GM13976 (cell line): ENCODE measurements at regions not wholly inside any gene's neighbourhood (a gene's known extent, or its start where the extent isn't known, plus 50 kb on each side); places are given as distances from the start of the nearest gene placed in this dataset.

Experiments
- DNase-seq: peaks from one replicate; pipeline ENCODE4 v3.0.0; 2012; ENCODE audit warnings: low spot score
- CTCF ChIP-seq: IDR thresholded peaks from 2 replicates; pipeline ENCODE4 v1.5.1; 2012; ENCODE audit warnings: borderline replicate concordance, mild to moderate bottlenecking; ENCODE audit not compliant: insufficient read depth; ENCODE audit errors: extremely low read depth, missing control alignments, control extremely low read depth
- in situ Hi-C: fragments of 300-500 bp; cut with MboI; formaldehyde crosslinking; loops from one replicate; pipeline ENCODE4 v1.12.0; 2022; ENCODE audit warnings: low sequenced_read_pairs, mixed read lengths, inconsistent platforms; ENCODE audit not compliant: unreplicated experiment

GRCh38 chr6:27148404-27148795 lies 99.1 kb upstream of the PRSS16 start:
- no peak for DNase-seq
- in situ Hi-C loops: no loop called here
- TF ChIP-seq CTCF: no peak

GRCh38 chr6:27149150-27149549 lies 98.4 kb upstream of the PRSS16 start:
- in situ Hi-C loops: no loop called here
- no peak for DNase-seq
- TF ChIP-seq CTCF: no peak

- no peak for DNase-seq
- in situ Hi-C loops: loop anchor here (10.0 kb wide), 2 partner anchors 650 to 740 kb away; a partner anchor contains a TSS
- no peak for TF ChIP-seq CTCF
Measured at GRCh38 chr6:27154696-27155095, 92.8 kb upstream of the PRSS16 start.

- no peak for TF ChIP-seq CTCF
- no peak for DNase-seq
- in situ Hi-C loops: loop anchor here (10.0 kb wide), 2 partner anchors 648 to 738 kb away; a partner anchor contains a TSS
Measured at GRCh38 chr6:27156874-27157458, 90.5 kb upstream of the PRSS16 start.

- in situ Hi-C loops: loop anchor here (10.0 kb wide), 2 partner anchors 647 to 737 kb away; a partner anchor contains a TSS
- peak; percentile 65 for TF ChIP-seq CTCF
- peak; percentile 60 for DNase-seq
Measured at GRCh38 chr6:27157459-27158315, 89.8 kb upstream of the PRSS16 start.

- in situ Hi-C loops: loop anchor here (10.0 kb wide), 2 partner anchors 647 to 737 kb away; a partner anchor contains a TSS
- no peak for DNase-seq
- no peak for TF ChIP-seq CTCF
Measured at GRCh38 chr6:27158316-27158643, 89.2 kb upstream of the PRSS16 start.
